C1 segment of cervical spinal cord (tissue), 14 donors: ENCODE measurements at regions not wholly inside any gene's neighbourhood (a gene's known extent, or its start where the extent isn't known, plus 50 kb on each side); places are given as distances from the start of the nearest gene placed in this dataset.
"Not testable (repeated sequence)": the region's sequence is repeated elsewhere in the genome, so short reads cannot be mapped to it uniquely, and the experiment has no call there.

ENCODE experiments used
- DNase-seq, 14 donors: peaks; one replicate each; lab custom pipeline; 2025; lab: John Stamatoyannopoulos, UW

DNA sequence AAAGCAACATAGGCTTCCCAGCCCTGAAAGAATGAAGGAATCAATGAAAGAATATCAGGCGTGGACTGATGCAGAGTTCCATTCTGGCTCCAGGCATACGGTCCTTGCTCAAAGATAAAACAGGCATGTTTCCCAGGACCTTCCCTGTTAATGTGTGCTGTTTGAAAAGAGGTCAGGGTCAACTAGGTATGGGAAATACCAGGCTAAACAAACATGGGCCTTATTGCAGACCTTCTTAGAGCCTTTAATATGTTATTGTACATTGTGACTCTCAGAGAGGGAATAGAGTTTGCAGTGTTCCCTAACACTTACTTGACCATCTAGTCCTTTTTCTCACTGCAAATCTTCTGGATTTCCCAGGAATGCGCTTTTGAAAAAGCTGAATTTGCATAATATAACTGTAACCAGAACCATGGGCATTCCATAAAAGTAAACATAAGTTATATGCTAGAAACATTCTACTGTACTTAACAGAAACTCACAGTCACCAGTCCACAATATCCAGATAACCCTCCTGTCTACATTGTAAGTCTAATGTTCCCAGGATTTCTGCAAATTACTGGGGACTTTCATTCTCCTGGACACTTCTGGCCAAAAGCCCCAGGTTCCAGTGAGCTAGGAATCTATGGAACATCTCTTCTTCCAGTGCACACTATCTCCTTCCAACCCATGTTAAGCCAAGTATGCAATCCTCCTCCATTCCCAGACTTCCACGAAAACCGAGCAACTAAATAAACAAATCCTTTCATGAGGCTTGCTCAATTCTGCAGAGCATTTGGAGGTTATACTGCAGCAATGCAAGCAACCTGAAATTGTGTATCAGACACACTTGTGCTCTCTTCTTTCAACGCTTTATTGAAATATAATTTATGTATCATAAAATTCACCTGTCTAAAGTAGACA, 486.6 kb downstream of the SETD4 start:
- no peak for DNase-seq

GRCh38 chr21:35571910-35572309, 488.4 kb downstream of the SETD4 start:
- no peak for DNase-seq

DNA sequence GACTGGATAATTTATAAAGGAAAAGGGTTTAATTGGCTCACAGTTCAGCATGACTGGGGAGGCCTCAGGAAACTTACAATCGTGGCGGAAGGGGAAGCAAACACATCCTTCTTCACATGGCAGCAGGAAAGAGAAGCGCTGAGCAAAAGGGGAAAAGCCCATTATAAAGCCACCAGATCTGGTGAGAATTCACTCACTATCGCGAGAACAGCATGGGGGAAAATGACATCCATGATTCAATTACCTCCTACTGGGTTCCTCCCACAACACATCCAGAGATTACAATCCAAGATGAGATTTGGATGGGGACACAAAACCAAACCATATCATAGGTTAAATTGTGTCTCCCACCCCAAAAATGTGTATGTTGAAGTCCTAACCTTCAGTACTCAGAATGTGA, 491.7 kb downstream of the SETD4 start:
- DNase-seq: no peak

DNA sequence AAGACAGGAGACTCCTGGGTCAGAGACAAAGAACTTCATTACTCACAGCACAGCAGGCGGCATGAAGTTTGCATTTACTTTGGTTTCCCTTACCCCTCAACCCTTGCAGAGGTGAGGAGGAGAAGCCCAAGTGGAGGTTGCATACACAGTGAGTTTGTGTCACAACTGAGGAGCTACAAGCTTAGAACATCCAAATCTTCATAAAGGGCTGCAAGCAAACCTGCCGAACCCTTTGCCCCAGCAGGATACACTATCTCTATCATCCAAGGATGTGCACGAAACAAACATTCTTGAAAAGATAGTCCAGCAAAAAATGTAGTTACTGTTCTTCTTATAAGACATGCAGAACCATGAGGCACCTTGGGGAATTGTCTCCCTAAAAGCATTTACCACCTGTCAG, 493.5 kb downstream of the SETD4 start:
- no peak for DNase-seq

DNA sequence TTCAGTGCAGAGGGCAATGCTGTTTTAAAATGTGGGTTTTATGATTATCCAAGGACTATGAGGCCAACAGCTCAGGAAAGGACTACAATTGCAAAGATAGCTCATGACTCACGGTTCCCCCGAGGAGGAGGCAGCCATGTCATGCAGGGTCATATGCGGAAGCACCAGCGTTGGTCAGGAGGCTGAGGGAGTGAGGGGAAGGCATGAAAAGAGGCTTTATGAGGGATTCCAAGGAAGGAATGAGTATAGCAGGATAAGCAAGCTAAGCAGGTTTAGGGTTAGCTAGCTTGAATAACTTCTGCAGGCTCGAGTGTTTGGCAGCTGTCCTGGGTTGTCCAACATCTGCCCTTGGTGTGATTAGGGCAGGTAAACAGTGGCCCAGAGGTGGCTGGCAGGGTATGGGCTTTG, 495.1 kb downstream of the SETD4 start:
- peak in 3 of 14 donors; percentile 1 to 6 (median 4) for DNase-seq

GRCh38 chr21:35563885-35564451, 496.4 kb downstream of the SETD4 start:
- peak in 5 of 14 donors; percentile 11 to 36 (median 17) for DNase-seq

DNA sequence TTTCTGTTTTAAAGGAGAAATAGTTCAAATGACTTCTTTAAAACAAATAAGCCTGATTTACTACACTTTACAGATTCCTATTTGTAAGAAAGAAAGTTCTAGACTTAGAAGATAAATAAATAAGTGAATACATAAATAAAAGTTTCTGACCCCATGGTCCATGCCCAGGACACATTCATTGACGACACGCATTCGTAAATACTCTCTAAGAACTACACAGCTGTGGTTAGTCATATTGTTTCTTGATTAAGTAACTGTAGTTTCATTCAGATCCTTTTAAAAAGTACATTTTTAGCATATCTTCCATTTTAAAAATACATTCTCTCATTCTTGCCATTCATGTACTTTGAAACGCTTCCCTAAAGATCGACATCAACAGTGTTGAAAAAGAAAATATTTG, 497.4 kb downstream of the SETD4 start:
- DNase-seq: no peak

DNA sequence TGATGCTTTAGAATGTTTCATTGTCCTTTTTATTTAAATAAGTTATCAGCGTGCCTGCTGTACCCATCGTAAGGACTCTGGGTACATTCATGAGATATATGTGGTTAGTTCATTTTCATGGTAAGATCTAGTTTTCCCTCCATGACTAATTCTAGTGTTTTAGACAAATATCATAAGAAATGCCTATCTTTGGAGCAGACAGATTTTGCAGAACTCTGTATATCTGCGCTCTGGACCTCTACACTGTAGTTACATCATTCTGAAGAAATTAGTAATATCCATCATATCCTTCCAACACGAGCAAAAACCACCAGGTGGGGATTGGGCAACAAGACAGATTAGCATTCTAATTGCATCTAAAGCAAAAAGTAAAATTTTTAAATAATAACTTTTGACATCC, 499.2 kb downstream of the SETD4 start:
- no peak for DNase-seq

- DNase-seq: no peak
Measured at GRCh38 chr21:35559829-35560225, 500.5 kb downstream of the SETD4 start.

DNA sequence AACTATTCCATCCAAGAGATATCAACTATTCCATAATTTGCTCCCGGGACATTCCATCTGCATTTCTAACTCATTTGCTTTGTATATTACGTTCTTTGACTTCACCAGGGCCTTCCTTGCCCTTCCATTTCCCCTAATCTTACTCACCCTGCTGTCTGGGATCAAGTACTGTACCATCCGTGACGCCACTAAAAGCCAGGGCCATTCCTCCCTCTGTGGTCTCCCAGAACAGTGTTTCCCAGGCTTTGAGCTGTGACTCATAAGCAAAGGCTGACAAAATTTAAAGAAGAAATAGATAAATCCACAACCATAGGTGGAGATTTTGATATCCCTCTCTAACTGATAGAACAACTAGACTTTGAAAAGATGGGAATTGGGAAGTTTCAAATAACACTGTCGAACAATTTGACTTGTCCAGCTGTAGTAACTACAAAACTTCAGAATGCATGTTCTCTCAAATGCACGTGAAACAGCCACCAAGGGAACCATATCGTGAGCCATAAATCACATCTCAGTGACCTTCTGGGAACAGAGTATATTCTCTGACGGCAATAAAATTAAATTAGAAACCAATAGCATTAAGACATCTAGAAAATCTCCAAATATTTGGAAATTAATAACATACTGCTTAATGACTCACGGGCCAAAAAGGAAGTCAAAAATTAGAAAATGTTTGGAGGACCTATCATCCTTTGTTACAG, 501.0 kb downstream of the SETD4 start:
- no peak for DNase-seq

DNA sequence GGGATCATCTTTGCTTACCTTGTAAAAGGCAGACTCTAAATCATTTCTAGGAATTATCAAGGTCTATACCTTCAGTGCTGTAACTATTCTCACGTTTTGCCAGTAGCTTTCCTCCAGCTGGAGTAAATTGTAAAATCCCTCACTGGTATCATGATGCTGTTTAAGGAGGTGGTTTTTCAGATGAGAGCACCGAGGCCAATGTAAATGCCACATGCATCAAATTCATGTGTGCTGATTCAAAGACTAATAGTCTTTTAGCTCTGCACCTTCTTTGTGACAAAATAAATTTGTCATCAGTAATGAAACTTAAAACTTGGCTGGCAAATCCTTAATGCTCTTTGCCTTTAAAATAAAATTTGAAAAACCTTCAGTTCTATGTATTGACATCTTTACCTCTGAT, 503.8 kb downstream of the SETD4 start:
- no peak for DNase-seq

DNA sequence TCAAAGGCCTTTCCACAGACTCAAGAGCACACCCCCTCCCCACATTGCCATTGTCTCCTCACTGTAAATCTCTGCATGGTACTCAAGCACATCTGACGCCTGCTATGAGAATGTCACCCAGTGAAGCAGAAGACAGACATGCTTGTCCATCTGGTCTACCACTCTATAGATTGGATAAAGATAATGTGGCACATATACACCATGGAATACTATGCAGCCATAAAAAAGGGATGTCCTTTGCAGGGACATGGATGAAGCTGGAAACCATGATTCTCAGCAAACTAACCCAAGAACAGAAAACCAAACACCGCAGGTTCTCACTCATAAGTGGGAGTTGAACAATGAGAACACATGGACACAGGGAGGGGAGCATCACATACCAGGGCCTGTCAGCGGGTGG, 503.4 kb upstream of the RUNX1 start:
- not testable (repeated sequence) for DNase-seq

DNA sequence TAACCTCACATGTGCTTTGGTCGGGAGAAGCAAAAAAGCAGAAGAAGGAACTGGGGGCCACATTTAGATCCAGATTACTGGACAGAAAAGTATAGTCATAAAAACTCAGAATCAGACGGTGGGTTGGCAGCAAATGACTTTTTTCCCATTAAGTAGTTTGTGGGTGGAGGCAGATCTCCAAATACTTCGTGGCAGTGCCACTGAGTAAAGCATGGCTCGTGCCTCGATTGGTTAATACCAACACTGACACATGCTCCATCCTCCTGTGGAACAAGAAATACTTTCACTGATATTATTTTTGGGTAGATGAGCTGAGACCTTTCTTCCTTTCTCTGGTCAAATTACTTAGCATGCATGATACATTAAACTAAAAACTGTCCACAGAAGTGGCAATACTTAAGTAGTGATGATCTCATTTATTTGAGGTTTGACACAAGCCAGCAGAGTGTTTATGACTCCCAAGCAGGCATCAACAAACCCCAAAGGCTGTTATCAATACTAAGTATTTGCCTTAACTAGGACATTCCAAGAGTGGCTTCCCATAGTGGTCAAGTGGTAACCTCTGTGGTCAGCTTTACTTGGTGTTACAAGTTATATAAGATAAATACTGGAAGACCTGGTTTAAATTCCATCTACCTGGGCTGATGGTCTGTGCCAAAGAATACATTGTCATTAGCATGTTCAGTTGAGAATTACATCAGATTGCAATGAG, 500.0 kb upstream of the RUNX1 start:
- DNase-seq: no peak

DNA sequence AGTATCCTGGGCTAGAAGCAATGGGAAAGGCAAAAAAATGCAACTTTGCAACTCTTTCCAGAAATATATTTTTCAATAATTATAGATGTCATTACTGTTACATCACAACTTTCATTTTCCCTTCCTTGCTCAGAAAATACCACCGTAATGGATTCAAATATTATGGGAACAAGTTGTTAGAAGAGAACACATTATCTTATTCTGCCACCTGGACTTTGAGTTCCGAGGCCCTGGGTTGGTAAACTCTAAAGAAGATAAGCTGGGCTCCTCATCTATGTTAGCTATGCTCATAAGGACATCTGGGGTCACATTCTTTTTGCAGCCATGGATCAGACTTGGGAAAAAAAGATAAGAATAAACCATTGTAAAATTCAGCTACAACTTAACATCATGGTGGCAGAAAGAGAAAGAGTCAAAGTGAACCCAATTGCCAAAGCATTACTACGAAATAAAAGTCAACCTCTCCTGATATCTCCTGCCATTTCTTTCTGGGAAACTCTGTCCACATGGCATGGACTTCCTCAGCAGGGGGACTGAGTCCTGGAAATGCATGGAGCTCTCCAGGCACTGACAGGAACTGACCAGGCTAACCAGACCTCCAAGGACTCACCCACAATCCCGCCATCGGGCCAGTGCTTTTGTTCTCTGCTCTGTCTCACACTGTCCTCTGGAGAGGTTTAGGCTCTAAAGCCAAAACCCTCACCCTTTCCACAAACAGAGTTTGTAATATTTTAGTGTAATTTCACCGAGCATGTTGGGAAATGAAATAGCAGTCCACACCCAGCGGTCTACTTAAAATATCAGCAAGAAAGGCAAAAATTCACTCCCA, 499.1 kb upstream of the RUNX1 start:
- no peak for DNase-seq

DNA sequence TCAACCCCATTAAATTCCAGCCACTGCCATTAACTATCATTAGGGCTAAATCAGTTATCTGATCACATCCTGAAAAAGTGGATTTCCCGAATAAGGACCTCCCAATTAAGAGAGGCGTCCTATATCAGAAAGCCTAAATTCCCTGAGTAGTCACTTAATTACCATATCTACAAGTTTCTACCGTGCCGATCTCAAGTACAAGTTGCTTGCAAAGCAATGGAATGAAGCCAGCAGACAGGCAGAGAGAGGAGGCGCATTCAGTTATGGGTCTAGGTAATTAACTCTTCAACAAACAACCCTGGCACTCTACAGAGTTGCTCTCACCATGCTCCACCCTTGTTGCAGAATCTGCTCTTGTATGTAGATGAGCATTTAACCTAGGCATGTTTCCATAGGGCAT, 494.6 kb upstream of the RUNX1 start:
- no peak for DNase-seq

DNA sequence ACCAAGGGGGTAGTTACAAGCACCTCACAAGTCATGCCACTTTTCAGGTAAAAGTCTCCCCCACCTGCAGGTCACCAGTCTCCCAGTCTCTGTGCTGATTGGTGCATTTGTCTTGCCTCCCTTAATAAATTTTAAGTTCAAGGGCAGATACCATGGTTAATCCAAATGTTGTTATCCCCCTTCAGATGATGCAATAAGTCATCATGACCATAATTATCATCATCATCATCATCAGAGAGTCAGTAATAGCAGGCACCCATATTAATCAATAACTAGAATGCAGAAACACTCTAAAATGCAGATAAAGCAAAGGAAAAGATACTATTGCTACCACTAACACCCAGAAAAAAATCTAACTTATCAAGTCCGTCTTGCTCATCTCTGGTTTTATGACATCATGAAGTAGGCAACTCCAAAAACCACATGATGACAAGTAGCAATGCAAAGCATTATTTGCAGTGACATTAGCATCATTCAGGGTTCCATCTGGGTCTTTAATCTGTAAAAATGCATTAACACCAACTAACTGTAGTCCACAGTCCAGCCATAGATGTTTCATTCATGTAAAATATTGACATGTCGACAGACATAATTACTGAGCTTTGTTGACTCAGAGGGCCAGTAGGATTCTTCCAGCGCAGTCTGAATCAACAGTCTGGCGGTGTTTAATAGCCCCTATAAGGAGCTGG, 492.0 kb upstream of the RUNX1 start:
- DNase-seq: no peak

GRCh38 chr21:35538386-35538785, 489.3 kb upstream of the RUNX1 start:
- no peak for DNase-seq

DNA sequence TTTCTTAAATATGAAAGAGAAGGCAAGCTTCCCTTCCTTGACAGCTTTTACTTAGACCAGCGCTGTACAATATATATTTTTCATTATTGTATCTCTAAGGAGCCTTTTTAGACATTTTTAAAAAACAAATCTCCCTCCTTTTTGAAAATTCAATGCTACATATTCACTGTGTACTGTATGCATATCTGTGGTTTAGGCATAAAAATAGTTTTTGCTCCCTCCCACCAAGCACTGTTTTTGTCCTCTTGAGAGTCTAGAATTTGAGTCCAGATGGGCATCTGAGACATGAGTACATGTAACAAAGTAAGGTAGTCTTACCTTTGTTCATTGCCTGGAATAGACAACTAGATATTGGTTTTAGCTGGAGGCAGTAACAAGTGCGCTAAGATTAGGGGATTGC, 488.5 kb upstream of the RUNX1 start:
- no peak for DNase-seq

- no peak for DNase-seq
Measured at GRCh38 chr21:35533893-35534292, 484.8 kb upstream of the RUNX1 start.

- peak in 2 of 14 donors; percentile 1 to 28 for DNase-seq
Measured at GRCh38 chr21:35530766-35531165, 481.7 kb upstream of the RUNX1 start.
